Liver (tissue), 8 donors: ENCODE measurements at regions not wholly inside any gene's neighbourhood (a gene's known extent, or its start where the extent isn't known, plus 50 kb on each side); places are given as distances from the start of the nearest gene placed in this dataset.

Source experiments
- DNase-seq: peaks from one replicate; pipeline ENCODE4 v3.0.0-alpha.2; 2017; ENCODE audit warnings: low spot score
- H3K27ac ChIP-seq, 2 donors: one replicate each; pipeline ENCODE4 v1.7.0; 2013; ENCODE audit warnings: inconsistent platforms in 2 of 2, low read length in 2 of 2, control low read depth in 1 of 2, low read depth in 1 of 2, mild to moderate bottlenecking in 1 of 2
- H3K27me3 ChIP-seq, 4 donors: one replicate each; pipeline versions ENCODE4 v1.6.1 to v1.7.0; 2013; ENCODE audit warnings: low read length in 3 of 4, inconsistent platforms in 1 of 4, mild to moderate bottlenecking in 1 of 4, moderate library complexity in 1 of 4; ENCODE audit not compliant: control insufficient read depth in 4 of 4, insufficient read depth in 4 of 4
- H3K36me3 ChIP-seq, 4 donors: one replicate each; pipeline versions ENCODE4 v1.6.1 to v1.7.0; 2013; ENCODE audit warnings: low read length in 3 of 4, mild to moderate bottlenecking in 3 of 4, low read depth in 1 of 4, moderate library complexity in 1 of 4; ENCODE audit not compliant: control insufficient read depth in 4 of 4, insufficient read depth in 3 of 4
- H3K4me1 ChIP-seq, 4 donors: one replicate each; pipeline versions ENCODE4 v1.6.1 to v1.7.0; 2013; ENCODE audit warnings: low read length in 3 of 4, mild to moderate bottlenecking in 3 of 4, moderate library complexity in 1 of 4; ENCODE audit not compliant: control insufficient read depth in 4 of 4, insufficient read depth in 4 of 4
- H3K4me3 ChIP-seq, 3 donors: one replicate each; pipeline versions ENCODE4 v1.6.1 to v1.7.0; 2013; ENCODE audit warnings: low read length in 3 of 3, control low read depth in 1 of 3, low read depth in 1 of 3, mild to moderate bottlenecking in 1 of 3
- H3K9ac ChIP-seq, 2 donors: one replicate each; pipeline ENCODE4 v1.7.0; 2013; ENCODE audit warnings: low read length in 2 of 2, mild to moderate bottlenecking in 2 of 2, moderate library complexity in 2 of 2, control low read depth in 1 of 2, low read depth in 1 of 2
- H3K9me3 ChIP-seq, 4 donors: one replicate each; pipeline versions ENCODE4 v1.6.1 to v1.7.0; 2013; ENCODE audit warnings: low read length in 3 of 4; ENCODE audit not compliant: control insufficient read depth in 4 of 4
- ATF3 ChIP-seq: IDR thresholded peaks from 2 replicates; pipeline ENCODE4 v1.6.1; 2016; ENCODE audit warnings: antibody characterized with exemption
- CTCF ChIP-seq: fragments of 150-350 bp; IDR thresholded peaks from 2 replicates; pipeline ENCODE4 v1.5.1; 2017; ENCODE audit warnings: improper control_type of control experiment, low read depth, low read length; ENCODE audit not compliant: missing input control
- HNF4A ChIP-seq, 2 donors: conservative IDR thresholded peaks; 2 replicates each; pipeline ENCODE4 v1.6.1; 2016; ENCODE audit warnings: antibody characterized with exemption in 2 of 2, mild to moderate bottlenecking in 2 of 2
- HNF4G ChIP-seq: IDR thresholded peaks from 2 replicates; pipeline ENCODE4 v1.6.1; 2016; ENCODE audit warnings: antibody characterized with exemption
- RXRA ChIP-seq, 2 donors: IDR thresholded peaks; 2 replicates each; pipeline ENCODE4 v1.6.1; 2017 to 2018; ENCODE audit warnings: antibody characterized with exemption in 2 of 2, mild to moderate bottlenecking in 1 of 2
- SP1 ChIP-seq: IDR thresholded peaks from 2 replicates; pipeline ENCODE4 v1.6.1; 2018; ENCODE audit warnings: antibody characterized with exemption, mild to moderate bottlenecking
- ZBTB33 ChIP-seq: IDR thresholded peaks from 2 replicates; pipeline ENCODE4 v1.6.1; 2016; ENCODE audit warnings: antibody characterized with exemption
- WGBS: extraction: QIAGEN DNeasy Blood & Tissue Kit; methylation state at CpG from one replicate; pipeline ENCODE4 v1.1.7; 2013; 5-methylcytosine and 5-hydroxymethylcytosine counted together
- donor health status: healthy.
- donor health status: healthy.
- donor health status: healthy.
- donor health status: healthy.
- donor health status: healthy.

- no peak overlapping the region for H3K9ac ChIP-seq
- H3K4me1 ChIP-seq = no peaks in the 10 kb centered on the region
- no peak overlapping the region for H3K4me3 ChIP-seq
- no peak for TF ChIP-seq HNF4A (conservative IDR thresholded peaks at IDR 0.05)
- no peak for TF ChIP-seq ZBTB33
- TF ChIP-seq SP1 = no peak
- no peak for TF ChIP-seq CTCF
- no peak for TF ChIP-seq HNF4G
- no peak for TF ChIP-seq RXRA (IDR thresholded peaks at IDR 0.05)
- no peak for TF ChIP-seq ATF3
- 79% methylated on average over 2 of the region's 2 CpGs for WGBS
- no peak for DNase-seq
- H3K27ac ChIP-seq = no peak overlapping the region
- H3K27me3 ChIP-seq = no peaks in the 10 kb centered on the region
- H3K36me3 ChIP-seq = no peaks in the 10 kb centered on the region
- no peaks in the 10 kb centered on the region for H3K9me3 ChIP-seq
Observed at GRCh38 chr3:190709351-190709773, 153.1 kb downstream of the GMNC start.
